ENCODE measurements at regions not wholly inside any gene's neighbourhood (a gene's known extent, or its start where the extent isn't known, plus 50 kb on each side); places are given as distances from the start of the nearest gene placed in this dataset.

- DNase-seq: no peak
- Histone ChIP-seq H3K27ac (no peak overlapping the region), H3K4me1 (no peaks in the 10 kb centered on the region), H3K9me3 (peaks cover 0 to 10% (median 0%) of the 10 kb centered on the region in 4 donors), H3K4me3 (no peak overlapping the region), H3K36me3 (no peaks in the 10 kb centered on the region), H3K27me3 (no peaks in the 10 kb centered on the region)
- no peak for TF ChIP-seq EP300 (IDR thresholded peaks at IDR 0.05)
- TF ChIP-seq POLR2A (IDR thresholded peaks at IDR 0.05): no peak
- intact Hi-C loops (cut with DNase I; ENCODE audit: low total_unique reads): no loop called here
- 22 to 58% (median 36%) methylated on average over 1 of the region's 1 CpG for WGBS, 5 donors
These were observed 114.4 kb upstream of the API5 start for GRCh38 chr11:43197379-43197778.

DNA sequence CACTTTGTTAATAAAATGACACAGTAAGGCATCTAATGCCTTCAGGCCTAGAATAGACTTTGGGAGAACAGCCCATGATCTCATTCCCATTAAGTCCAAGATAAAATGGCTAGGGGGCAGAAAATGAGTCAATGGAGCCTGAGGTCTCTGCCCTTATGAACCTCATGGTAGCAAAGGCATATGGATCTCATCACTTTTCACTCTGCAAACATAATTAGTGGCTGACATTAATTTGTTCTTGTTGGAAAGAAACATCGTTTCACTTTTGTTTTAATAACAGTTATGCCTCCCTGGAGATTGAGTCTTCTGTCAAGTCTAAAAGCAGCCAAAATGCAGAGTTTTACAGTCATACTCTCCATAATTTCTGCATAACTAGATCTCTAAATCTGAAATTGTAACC, 111.8 kb upstream of the API5 start:
- intact Hi-C loops (cut with DNase I; ENCODE audit: low total_unique reads): no loop called here
- no peaks in the 10 kb centered on the region for H3K27me3 ChIP-seq
- peak in 1 of 2 donors; percentile 8 for DNase-seq
- H3K9me3 ChIP-seq: peaks cover 0 to 10% (median 0%) of the 10 kb centered on the region in 4 donors
- no peaks in the 10 kb centered on the region for H3K4me1 ChIP-seq
- no peak overlapping the region for H3K4me3 ChIP-seq
- 41 to 53% (median 48%) methylated on average over 1 of the region's 1 CpG for WGBS, 5 donors
- TF ChIP-seq EP300 (IDR thresholded peaks at IDR 0.05): no peak
- no peak for TF ChIP-seq POLR2A (IDR thresholded peaks at IDR 0.05)
- TF ChIP-seq POLR2AphosphoS5 (IDR thresholded peaks at IDR 0.05): no peak
- TF ChIP-seq, protein P1, sequence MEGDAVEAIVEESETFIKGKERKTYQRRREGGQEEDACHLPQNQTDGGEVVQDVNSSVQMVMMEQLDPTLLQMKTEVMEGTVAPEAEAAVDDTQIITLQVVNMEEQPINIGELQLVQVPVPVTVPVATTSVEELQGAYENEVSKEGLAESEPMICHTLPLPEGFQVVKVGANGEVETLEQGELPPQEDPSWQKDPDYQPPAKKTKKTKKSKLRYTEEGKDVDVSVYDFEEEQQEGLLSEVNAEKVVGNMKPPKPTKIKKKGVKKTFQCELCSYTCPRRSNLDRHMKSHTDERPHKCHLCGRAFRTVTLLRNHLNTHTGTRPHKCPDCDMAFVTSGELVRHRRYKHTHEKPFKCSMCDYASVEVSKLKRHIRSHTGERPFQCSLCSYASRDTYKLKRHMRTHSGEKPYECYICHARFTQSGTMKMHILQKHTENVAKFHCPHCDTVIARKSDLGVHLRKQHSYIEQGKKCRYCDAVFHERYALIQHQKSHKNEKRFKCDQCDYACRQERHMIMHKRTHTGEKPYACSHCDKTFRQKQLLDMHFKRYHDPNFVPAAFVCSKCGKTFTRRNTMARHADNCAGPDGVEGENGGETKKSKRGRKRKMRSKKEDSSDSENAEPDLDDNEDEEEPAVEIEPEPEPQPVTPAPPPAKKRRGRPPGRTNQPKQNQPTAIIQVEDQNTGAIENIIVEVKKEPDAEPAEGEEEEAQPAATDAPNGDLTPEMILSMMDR (IDR thresholded peaks at IDR 0.05): no peak
- H3K27ac ChIP-seq: no peak overlapping the region
- H3K36me3 ChIP-seq: no peaks in the 10 kb centered on the region

GRCh38 chr11:43212279-43212678, 99.5 kb upstream of the API5 start:
- intact Hi-C loops (cut with DNase I; ENCODE audit: low total_unique reads): no loop called here
- H3K9me3 ChIP-seq: peaks cover 0 to 52% (median 29%) of the 10 kb centered on the region in 4 donors

GRCh38 chr11:43214471-43214870, 97.3 kb upstream of the API5 start:
- Histone ChIP-seq H3K27ac (no peak overlapping the region), H3K4me3 (no peak overlapping the region), H3K4me1 (no peaks in the 10 kb centered on the region), H3K36me3 (no peaks in the 10 kb centered on the region), H3K27me3 (no peaks in the 10 kb centered on the region), H3K9me3 (peaks cover 0 to 38% (median 17%) of the 10 kb centered on the region in 4 donors)
- no peak for DNase-seq
- WGBS, 5 donors: 15 to 50% (median 31%) methylated on average over 1 of the region's 1 CpG
- intact Hi-C loops (cut with DNase I; ENCODE audit: low total_unique reads): no loop called here
- TF ChIP-seq, protein P1 (IDR thresholded peaks at IDR 0.05): no peak
- TF ChIP-seq POLR2A (IDR thresholded peaks at IDR 0.05): no peak
- TF ChIP-seq EP300 (IDR thresholded peaks at IDR 0.05): no peak
- no peak for TF ChIP-seq POLR2AphosphoS5 (IDR thresholded peaks at IDR 0.05)

More at GRCh38 chr11:43212279-43212678, 99.5 kb upstream of the API5 start:
- no peak for DNase-seq
- whole genome bisulfite sequencing, 5 donors: 49 to 91% (median 68%) methylated on average over 10 of the region's 10 CpGs
- Histone ChIP-seq H3K4me1 (no peaks in the 10 kb centered on the region), H3K27me3 (no peaks in the 10 kb centered on the region), H3K36me3 (no peaks in the 10 kb centered on the region), H3K27ac (no peak overlapping the region), H3K4me3 (no peak overlapping the region)
- no peak for TF ChIP-seq POLR2A (IDR thresholded peaks at IDR 0.05)
- TF ChIP-seq EP300 (IDR thresholded peaks at IDR 0.05): no peak
- TF ChIP-seq, protein P1 (IDR thresholded peaks at IDR 0.05): no peak
- no peak for TF ChIP-seq POLR2AphosphoS5 (IDR thresholded peaks at IDR 0.05)

DNA sequence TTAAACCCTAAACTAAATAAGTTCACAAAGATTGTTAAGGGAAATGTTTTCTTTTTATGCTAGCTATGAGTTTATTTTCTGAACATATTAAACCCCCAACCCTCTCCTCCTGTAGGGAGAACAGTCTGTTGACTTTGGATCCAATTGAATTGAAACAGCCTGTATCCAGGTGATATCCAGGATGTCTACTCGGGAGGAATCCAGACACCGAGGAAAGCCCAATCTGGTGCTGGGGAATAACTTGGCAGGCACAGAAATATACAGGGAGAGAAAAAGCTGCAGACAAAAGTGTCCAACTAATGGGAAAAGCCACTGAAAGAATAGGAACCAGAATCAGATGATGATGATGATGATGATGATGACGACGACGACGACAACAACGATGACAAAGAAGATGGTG, 93.9 kb upstream of the API5 start:
- Histone ChIP-seq H3K27ac (no peak overlapping the region), H3K9me3 (peaks cover 0 to 8% (median 1%) of the 10 kb centered on the region in 4 donors), H3K4me1 (no peaks in the 10 kb centered on the region), H3K27me3 (no peaks in the 10 kb centered on the region), H3K36me3 (no peaks in the 10 kb centered on the region), H3K4me3 (no peak overlapping the region)
- intact Hi-C loops (cut with DNase I; ENCODE audit: low total_unique reads): no loop called here
- TF ChIP-seq POLR2A (IDR thresholded peaks at IDR 0.05) (no peak), POLR2AphosphoS5 (IDR thresholded peaks at IDR 0.05) (no peak), EP300 (IDR thresholded peaks at IDR 0.05) (no peak)
- TF ChIP-seq, protein P1 (IDR thresholded peaks at IDR 0.05): no peak
- DNase-seq: no peak
- WGBS, 5 donors: 87 to 92% (median 90%) methylated on average over 7 of the region's 7 CpGs

All from stomach (tissue), 8 donors.